Stomach (tissue), 8 donors: ENCODE measurements at regions not wholly inside any gene's neighbourhood (a gene's known extent, or its start where the extent isn't known, plus 50 kb on each side); places are given as distances from the start of the nearest gene placed in this dataset.

Experiments used
- DNase-seq, 2 donors: peaks; one replicate each; pipeline versions ENCODE4 v3.0.0 to v3.0.0-alpha.2; 2013 to 2019
- H3K27ac ChIP-seq, 5 donors: fragments of 200-600 bp in 4 of 5; sonication (generic) in 4 of 5; one replicate each; pipeline ENCODE4 v1.5.1; 2013 to 2019; ENCODE audit warnings: mild to moderate bottlenecking in 1 of 5, moderate library complexity in 1 of 5
- H3K27me3 ChIP-seq, 3 donors: fragments of 200-600 bp; sonication (generic); one replicate each; pipeline ENCODE4 v1.5.1; 2017 to 2019; ENCODE audit warnings: mixed run types in 1 of 3
- H3K36me3 ChIP-seq, 4 donors: fragments of 200-600 bp; sonication (generic); 1 replicate in 3 of 4; 2 replicates in 1 of 4; pipeline ENCODE4 v1.5.1; 2016 to 2019
- H3K4me1 ChIP-seq, 4 donors: fragments of 200-600 bp; sonication (generic); one replicate each; pipeline ENCODE4 v1.5.1; 2016 to 2019
- H3K4me3 ChIP-seq, 4 donors: fragments of 200-600 bp; sonication (generic) in 3 of 4; one replicate each; pipeline ENCODE4 v1.5.1; 2016 to 2019; ENCODE audit warnings: mild to moderate bottlenecking in 1 of 4
- H3K9me3 ChIP-seq, 4 donors: fragments of 200-600 bp; sonication (generic); one replicate each; pipeline ENCODE4 v1.5.1; 2016 to 2019
- EP300 ChIP-seq: sonication (generic); formaldehyde crosslinking; IDR thresholded peaks from one replicate; pipeline ENCODE4 v1.6.1; 2017; ENCODE audit warnings: antibody characterized with exemption
- POLR2A ChIP-seq, 4 donors: fragments of 450-650 bp; IDR thresholded peaks; one replicate each; pipeline ENCODE4 v1.6.1; 2016; ENCODE audit warnings: antibody characterized with exemption in 4 of 4, control low read depth in 2 of 4, mild to moderate bottlenecking in 1 of 4, moderate library complexity in 1 of 4
- POLR2AphosphoS5 ChIP-seq, 3 donors: sonication (generic); formaldehyde crosslinking; IDR thresholded peaks; one replicate each; pipeline ENCODE4 v1.6.1; 2016; ENCODE audit warnings: antibody characterized with exemption in 3 of 3
- WGBS, 5 donors: extraction: QIAGEN DNeasy Blood & Tissue Kit in 3 of 5; methylation state at CpG; one replicate each; pipeline versions ENCODE4 v1.1.5 to v1.1.7; 2013 to 2018; 5-methylcytosine and 5-hydroxymethylcytosine counted together
- intact Hi-C: fragments of 100-400 bp; cut with DNase I; formaldehyde crosslinking; loops from one replicate; pipeline ENCODE4 v1.15.1; 2023; ENCODE audit warnings: low total_unique reads
- TF ChIP-seq, protein P1 (sequence below), 7 experiments: fragments of 450-650 bp in 4 of 7; fragments of 200-600 bp in 3 of 7; sonication (generic) in 3 of 7; IDR thresholded peaks; one replicate each; pipeline ENCODE4 v1.5.1; 2016 to 2019; ENCODE audit warnings: antibody characterized with exemption in 7 of 7, control low read depth in 2 of 7, mild to moderate bottlenecking in 1 of 7
- donor health status: healthy with polysubstance abuse.
- donor health status: Bipolar disorder and iron deficiency.
- donor health status: healthy.

DNA sequence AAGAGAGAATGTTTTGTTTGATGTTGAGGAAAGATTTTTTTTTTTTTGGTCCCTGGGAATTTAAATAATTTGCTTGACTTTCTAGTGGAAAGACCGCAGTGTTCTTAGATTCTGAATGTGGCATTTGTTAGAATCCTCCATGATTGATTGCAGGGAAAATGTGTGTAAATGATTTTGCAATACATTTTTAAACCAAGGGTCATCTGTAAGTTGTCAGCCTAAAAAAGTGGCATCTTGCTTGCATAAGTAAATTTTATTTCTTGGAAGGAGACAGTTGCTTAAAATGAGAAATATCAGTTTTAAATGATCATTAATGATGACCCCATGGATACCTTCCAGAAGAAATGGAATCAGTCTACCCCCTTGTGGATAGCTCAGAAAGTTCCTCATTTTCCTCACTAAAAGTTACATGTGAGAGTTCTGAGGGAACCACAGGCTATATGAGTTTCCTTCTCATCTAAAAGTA is 105.1 kb upstream of the SLC25A48 start:
- H3K9me3 ChIP-seq = no peaks in the 10 kb centered on the region
- H3K4me3 ChIP-seq = no peak overlapping the region
- DNase-seq = no peak
- TF ChIP-seq EP300 (no peak), POLR2AphosphoS5 (IDR thresholded peaks at IDR 0.05) (no peak), POLR2A (IDR thresholded peaks at IDR 0.05) (no peak)
- TF ChIP-seq, protein P1, sequence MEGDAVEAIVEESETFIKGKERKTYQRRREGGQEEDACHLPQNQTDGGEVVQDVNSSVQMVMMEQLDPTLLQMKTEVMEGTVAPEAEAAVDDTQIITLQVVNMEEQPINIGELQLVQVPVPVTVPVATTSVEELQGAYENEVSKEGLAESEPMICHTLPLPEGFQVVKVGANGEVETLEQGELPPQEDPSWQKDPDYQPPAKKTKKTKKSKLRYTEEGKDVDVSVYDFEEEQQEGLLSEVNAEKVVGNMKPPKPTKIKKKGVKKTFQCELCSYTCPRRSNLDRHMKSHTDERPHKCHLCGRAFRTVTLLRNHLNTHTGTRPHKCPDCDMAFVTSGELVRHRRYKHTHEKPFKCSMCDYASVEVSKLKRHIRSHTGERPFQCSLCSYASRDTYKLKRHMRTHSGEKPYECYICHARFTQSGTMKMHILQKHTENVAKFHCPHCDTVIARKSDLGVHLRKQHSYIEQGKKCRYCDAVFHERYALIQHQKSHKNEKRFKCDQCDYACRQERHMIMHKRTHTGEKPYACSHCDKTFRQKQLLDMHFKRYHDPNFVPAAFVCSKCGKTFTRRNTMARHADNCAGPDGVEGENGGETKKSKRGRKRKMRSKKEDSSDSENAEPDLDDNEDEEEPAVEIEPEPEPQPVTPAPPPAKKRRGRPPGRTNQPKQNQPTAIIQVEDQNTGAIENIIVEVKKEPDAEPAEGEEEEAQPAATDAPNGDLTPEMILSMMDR (IDR thresholded peaks at IDR 0.05) = no peak
- intact Hi-C loops = no loop called here
- no peaks in the 10 kb centered on the region for H3K36me3 ChIP-seq
- H3K27me3 ChIP-seq = no peaks in the 10 kb centered on the region
- H3K27ac ChIP-seq = no peak overlapping the region
- WGBS, 5 donors = 63 to 78% (median 69%) methylated on average over 1 of the region's 1 CpG
- H3K4me1 ChIP-seq = no peaks in the 10 kb centered on the region

DNA sequence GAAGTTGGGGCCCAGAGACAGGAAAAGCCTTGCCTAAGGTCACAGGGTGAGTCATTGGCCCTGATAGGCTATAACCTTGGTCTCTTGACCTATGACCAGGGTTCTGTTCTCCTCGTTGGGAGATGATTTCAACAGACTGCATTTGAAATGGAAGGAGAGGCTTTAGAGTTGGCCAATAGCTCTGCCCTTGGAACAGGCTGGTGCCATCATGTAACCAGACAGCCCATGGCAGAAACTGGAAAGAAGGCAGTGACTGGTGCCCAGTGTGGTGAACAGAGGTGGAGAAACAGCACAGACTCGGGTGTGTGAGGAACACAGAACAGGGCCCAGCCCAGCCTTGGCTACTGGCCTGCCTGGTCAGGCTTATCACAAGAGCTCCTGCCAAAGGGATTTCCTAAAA is 109.8 kb upstream of the SLC25A48 start:
- intact Hi-C loops = no loop called here
- 23 to 62% (median 28%) methylated on average over 2 of the region's 2 CpGs for WGBS, 5 donors

DNA sequence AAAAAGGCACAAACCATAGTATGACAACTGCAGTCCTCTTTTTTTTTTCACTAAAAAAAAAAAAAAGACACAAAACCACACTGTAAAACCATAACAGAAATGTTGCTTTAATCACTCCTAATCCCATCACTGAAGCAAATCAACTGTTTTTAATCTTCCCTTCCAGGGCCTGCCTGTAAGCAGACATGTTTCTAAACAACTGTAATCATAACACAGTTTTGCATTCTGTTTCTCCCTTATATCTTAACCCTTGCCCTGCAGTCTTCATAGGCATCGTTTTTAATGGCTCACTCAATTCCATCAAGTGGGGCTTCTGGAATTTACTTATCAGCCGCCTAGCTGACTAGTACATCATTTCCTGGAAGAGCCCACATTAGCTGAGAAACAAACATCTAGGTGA is 111.0 kb upstream of the SLC25A48 start:
- intact Hi-C loops = no loop called here
- TF ChIP-seq POLR2A (IDR thresholded peaks at IDR 0.05) (no peak), EP300 (no peak), POLR2AphosphoS5 (IDR thresholded peaks at IDR 0.05) (no peak)
- TF ChIP-seq, protein P1 (IDR thresholded peaks at IDR 0.05) = no peak
- Histone ChIP-seq H3K27ac (no peak overlapping the region), H3K4me3 (no peak overlapping the region), H3K27me3 (no peaks in the 10 kb centered on the region), H3K9me3 (no peaks in the 10 kb centered on the region), H3K4me1 (peaks cover 0 to 13% (median 5%) of the 10 kb centered on the region in 4 donors), H3K36me3 (no peaks in the 10 kb centered on the region)
- WGBS, 5 donors = 39 to 51% (median 43%) methylated on average over 2 of the region's 2 CpGs
- DNase-seq = no peak

More for the DNA sequence above, 109.8 kb upstream of the SLC25A48 start:
- Histone ChIP-seq H3K4me1 (peaks cover 0 to 3% (median 0%) of the 10 kb centered on the region in 4 donors), H3K4me3 (no peak overlapping the region), H3K27ac (no peak overlapping the region), H3K27me3 (no peaks in the 10 kb centered on the region), H3K9me3 (no peaks in the 10 kb centered on the region), H3K36me3 (no peaks in the 10 kb centered on the region)
- no peak for DNase-seq
- TF ChIP-seq, protein P1 (IDR thresholded peaks at IDR 0.05) = no peak
- TF ChIP-seq POLR2A (IDR thresholded peaks at IDR 0.05) (no peak), POLR2AphosphoS5 (IDR thresholded peaks at IDR 0.05) (no peak), EP300 (no peak)

DNA sequence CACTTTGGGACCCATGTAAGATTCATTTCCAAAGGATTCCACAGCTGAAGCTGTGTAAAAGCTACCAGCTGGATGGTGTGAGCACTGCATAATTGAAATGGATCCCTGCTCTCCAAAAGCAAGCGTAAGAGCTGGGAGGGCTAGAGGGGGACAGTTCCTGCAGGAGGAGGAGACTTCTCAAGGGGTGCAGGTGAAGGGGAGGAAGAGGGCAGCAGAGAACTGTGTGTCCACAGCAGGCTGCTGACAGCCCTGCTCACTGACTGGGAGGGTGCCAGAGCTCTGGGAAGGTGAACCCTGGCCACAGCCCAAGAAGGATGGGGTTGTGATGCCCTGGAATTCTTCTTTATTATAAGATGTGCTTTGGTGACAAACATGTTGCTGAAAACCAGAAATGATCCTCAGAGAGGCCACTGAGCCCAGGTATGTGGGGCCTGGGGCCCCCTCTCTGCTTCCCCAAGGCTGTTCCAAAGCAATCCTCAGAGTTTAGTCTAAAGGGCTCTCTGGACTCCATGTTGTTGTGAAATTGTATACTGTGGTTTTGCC is 112.8 kb upstream of the SLC25A48 start:
- no peak for TF ChIP-seq POLR2A (IDR thresholded peaks at IDR 0.05)
- no peak for TF ChIP-seq POLR2AphosphoS5 (IDR thresholded peaks at IDR 0.05)
- TF ChIP-seq EP300 = no peak
- H3K9me3 ChIP-seq = no peaks in the 10 kb centered on the region
- H3K36me3 ChIP-seq = no peaks in the 10 kb centered on the region
- intact Hi-C loops = no loop called here
- H3K4me1 ChIP-seq = peaks cover 0 to 13% (median 5%) of the 10 kb centered on the region in 4 donors
- no peak for DNase-seq
- no peak overlapping the region for H3K27ac ChIP-seq
- no peaks in the 10 kb centered on the region for H3K27me3 ChIP-seq
- 81 to 100% (median 94%) methylated on average over 1 of the region's 1 CpG for WGBS, 5 donors
- no peak overlapping the region for H3K4me3 ChIP-seq

DNA sequence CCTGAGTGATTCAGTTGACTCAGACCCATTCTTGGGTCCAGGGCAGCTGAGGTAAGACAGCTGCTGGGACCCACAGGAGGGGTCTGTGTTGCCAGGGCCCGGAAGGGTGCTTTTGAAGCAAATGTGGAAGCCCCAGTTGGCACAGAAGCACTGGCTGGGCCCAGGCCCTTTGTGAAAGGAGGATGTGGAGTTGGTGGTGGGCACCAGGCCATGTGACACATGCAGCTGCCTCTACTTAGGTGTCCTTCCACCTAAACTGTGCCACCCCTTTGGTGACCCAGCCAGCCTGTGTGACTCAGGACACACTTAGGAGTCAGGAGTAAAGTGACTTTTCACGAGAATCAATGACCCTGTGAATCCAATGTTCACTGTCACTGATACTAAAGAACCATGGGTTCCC is 114.3 kb upstream of the SLC25A48 start:
- intact Hi-C loops = no loop called here
- no peaks in the 10 kb centered on the region for H3K9me3 ChIP-seq
- H3K4me3 ChIP-seq = no peak overlapping the region
- WGBS, 5 donors = 73 to 89% (median 86%) methylated on average over 2 of the region's 2 CpGs
- peaks cover 0 to 13% (median 5%) of the 10 kb centered on the region in 4 donors for H3K4me1 ChIP-seq
- H3K27ac ChIP-seq = no peak overlapping the region
- no peaks in the 10 kb centered on the region for H3K36me3 ChIP-seq
- TF ChIP-seq POLR2AphosphoS5 (IDR thresholded peaks at IDR 0.05) = no peak
- TF ChIP-seq, protein P1 (IDR thresholded peaks at IDR 0.05) = no peak
- no peak for TF ChIP-seq EP300
- TF ChIP-seq POLR2A (IDR thresholded peaks at IDR 0.05) = no peak
- no peaks in the 10 kb centered on the region for H3K27me3 ChIP-seq
- DNase-seq = no peak
